Neural progenitor cell (in vitro differentiated cells): ENCODE measurements at regions not wholly inside any gene's neighbourhood (a gene's known extent, or its start where the extent isn't known, plus 50 kb on each side); places are given as distances from the start of the nearest gene placed in this dataset.

ENCODE experiments used
- CTCF ChIP-seq: fragments of 200-600 bp; sonication (generic); IDR thresholded peaks from 2 replicates; pipeline ENCODE4 v1.5.1; 2017; ENCODE audit warnings: antibody characterized with exemption, mild to moderate bottlenecking
- EZH2 ChIP-seq: fragments of 200-600 bp; sonication (generic); IDR thresholded peaks from 2 replicates; pipeline ENCODE4 v1.6.1; 2017; ENCODE audit warnings: antibody characterized with exemption, mild to moderate bottlenecking, moderate library complexity

- no peak for TF ChIP-seq CTCF
- no peak for TF ChIP-seq EZH2
Observed at GRCh38 chr3:111285694-111286093, 214.1 kb downstream of the NECTIN3 start.
